ENCODE measurements at regions not wholly inside any gene's neighbourhood (a gene's known extent, or its start where the extent isn't known, plus 50 kb on each side); places are given as distances from the start of the nearest gene placed in this dataset.
"Not testable (repeated sequence)": the region's sequence is repeated elsewhere in the genome, so short reads cannot be mapped to it uniquely, and the experiment has no call there.

- ATAC-seq (ENCODE audit: low FRiP score) (no peak), DNase-seq (no peak)
- no peaks in the 10 kb centered on the region for H3K9me3 ChIP-seq (ENCODE audit: control insufficient read depth, low read length)
- no peaks in the 10 kb centered on the region for H3K27me3 ChIP-seq (ENCODE audit: control insufficient read depth in 1 of 2, insufficient read depth in 2 of 2, low read length in 1 of 2)
- intact Hi-C loops (cut with DNase I), result no loop called here
- H3K36me3 ChIP-seq (ENCODE audit: control insufficient read depth in 1 of 2, insufficient read depth in 2 of 2, low read length in 1 of 2), result no peaks in the 10 kb centered on the region
- no peak overlapping the region for H3K27ac ChIP-seq (ENCODE audit: low read depth in 1 of 2, low read length in 2 of 2)
- no peak overlapping the region for H3K4me3 ChIP-seq (ENCODE audit: low read length in 2 of 2)
- no peaks in the 10 kb centered on the region for H3K4me1 ChIP-seq (ENCODE audit: control insufficient read depth in 1 of 2, insufficient read depth in 2 of 2, low read length in 2 of 2)
Measured at GRCh38 chr14:51462706-51463105, 189.0 kb upstream of the FRMD6 start.

GRCh38 chr14:51463461-51463860 is 188.2 kb upstream of the FRMD6 start:
- H3K4me3 ChIP-seq (ENCODE audit: low read length in 2 of 2), result no peak overlapping the region
- ATAC-seq (ENCODE audit: low FRiP score), result no peak
- no peaks in the 10 kb centered on the region for H3K9me3 ChIP-seq (ENCODE audit: control insufficient read depth, low read length)
- no peak overlapping the region for H3K27ac ChIP-seq (ENCODE audit: low read depth in 1 of 2, low read length in 2 of 2)
- no peaks in the 10 kb centered on the region for H3K36me3 ChIP-seq (ENCODE audit: control insufficient read depth in 1 of 2, insufficient read depth in 2 of 2, low read length in 1 of 2)
- no peaks in the 10 kb centered on the region for H3K27me3 ChIP-seq (ENCODE audit: control insufficient read depth in 1 of 2, insufficient read depth in 2 of 2, low read length in 1 of 2)
- no peak for DNase-seq
- 95 to 98% methylated on average over 1 of the region's 1 CpG for WGBS, 2 donors
- intact Hi-C loops (cut with DNase I), result no loop called here
- H3K4me1 ChIP-seq (ENCODE audit: control insufficient read depth in 1 of 2, insufficient read depth in 2 of 2, low read length in 2 of 2), result no peaks in the 10 kb centered on the region

- intact Hi-C loops (cut with DNase I), result no loop called here
- DNase-seq, result no peak
- no peaks in the 10 kb centered on the region for H3K36me3 ChIP-seq (ENCODE audit: control insufficient read depth in 1 of 2, insufficient read depth in 2 of 2, low read length in 1 of 2)
Measured at GRCh38 chr14:51464411-51464810, 187.3 kb upstream of the FRMD6 start.

GRCh38 chr14:51465486-51465885 is 186.2 kb upstream of the FRMD6 start:
- ATAC-seq (ENCODE audit: low FRiP score) (no peak), DNase-seq (no peak)
- WGBS, 2 donors, result 91 to 95% methylated on average over 1 of the region's 1 CpG
- no peaks in the 10 kb centered on the region for H3K4me1 ChIP-seq (ENCODE audit: control insufficient read depth in 1 of 2, insufficient read depth in 2 of 2, low read length in 2 of 2)
- no peak overlapping the region for H3K4me3 ChIP-seq (ENCODE audit: low read length in 2 of 2)
- H3K9me3 ChIP-seq (ENCODE audit: control insufficient read depth, low read length), result no peaks in the 10 kb centered on the region
- intact Hi-C loops (cut with DNase I), result no loop called here
- H3K27ac ChIP-seq (ENCODE audit: low read depth in 1 of 2, low read length in 2 of 2), result no peak overlapping the region
- H3K36me3 ChIP-seq (ENCODE audit: control insufficient read depth in 1 of 2, insufficient read depth in 2 of 2, low read length in 1 of 2), result no peaks in the 10 kb centered on the region
- no peaks in the 10 kb centered on the region for H3K27me3 ChIP-seq (ENCODE audit: control insufficient read depth in 1 of 2, insufficient read depth in 2 of 2, low read length in 1 of 2)

More at GRCh38 chr14:51464411-51464810, 187.3 kb upstream of the FRMD6 start:
- ATAC-seq (ENCODE audit: low FRiP score), result no peak
- no peaks in the 10 kb centered on the region for H3K27me3 ChIP-seq (ENCODE audit: control insufficient read depth in 1 of 2, insufficient read depth in 2 of 2, low read length in 1 of 2)
- 89% methylated on average over 6 of the region's 6 CpGs for WGBS, 2 donors
- H3K4me1 ChIP-seq (ENCODE audit: control insufficient read depth in 1 of 2, insufficient read depth in 2 of 2, low read length in 2 of 2), result no peaks in the 10 kb centered on the region
- no peak overlapping the region for H3K4me3 ChIP-seq (ENCODE audit: low read length in 2 of 2)
- no peak overlapping the region for H3K27ac ChIP-seq (ENCODE audit: low read depth in 1 of 2, low read length in 2 of 2)
- H3K9me3 ChIP-seq (ENCODE audit: control insufficient read depth, low read length), result no peaks in the 10 kb centered on the region

GRCh38 chr14:51467392-51467791 is 184.3 kb upstream of the FRMD6 start:
- H3K4me1 ChIP-seq (ENCODE audit: control insufficient read depth in 1 of 2, insufficient read depth in 2 of 2, low read length in 2 of 2); ATAC-seq (ENCODE audit: low FRiP score); DNase-seq; H3K9me3 ChIP-seq (ENCODE audit: control insufficient read depth, low read length); intact Hi-C loops (cut with DNase I); H3K36me3 ChIP-seq (ENCODE audit: control insufficient read depth in 1 of 2, insufficient read depth in 2 of 2, low read length in 1 of 2); H3K27ac ChIP-seq (ENCODE audit: low read depth in 1 of 2, low read length in 2 of 2); H3K27me3 ChIP-seq (ENCODE audit: control insufficient read depth in 1 of 2, insufficient read depth in 2 of 2, low read length in 1 of 2); H3K4me3 ChIP-seq (ENCODE audit: low read length in 2 of 2): not testable (repeated sequence)
- 96 to 98% methylated on average over 15 to 23 of the region's 23 CpGs for WGBS, 2 donors

GRCh38 chr14:51468523-51468922 is 183.2 kb upstream of the FRMD6 start:
- Histone ChIP-seq H3K36me3 (ENCODE audit: control insufficient read depth in 1 of 2, insufficient read depth in 2 of 2, low read length in 1 of 2) (no peaks in the 10 kb centered on the region), H3K27ac (ENCODE audit: low read depth in 1 of 2, low read length in 2 of 2) (no peak overlapping the region), H3K9me3 (ENCODE audit: control insufficient read depth, low read length) (no peaks in the 10 kb centered on the region), H3K4me1 (ENCODE audit: control insufficient read depth in 1 of 2, insufficient read depth in 2 of 2, low read length in 2 of 2) (no peaks in the 10 kb centered on the region), H3K27me3 (ENCODE audit: control insufficient read depth in 1 of 2, insufficient read depth in 2 of 2, low read length in 1 of 2) (no peaks in the 10 kb centered on the region), H3K4me3 (ENCODE audit: low read length in 2 of 2) (no peak overlapping the region)
- DNase-seq, result no peak
- no peak for ATAC-seq (ENCODE audit: low FRiP score)
- intact Hi-C loops (cut with DNase I), result no loop called here
- 83 to 86% methylated on average over 3 of the region's 3 CpGs for WGBS, 2 donors

- H3K9me3 ChIP-seq (ENCODE audit: control insufficient read depth, low read length), result no peaks in the 10 kb centered on the region
- intact Hi-C loops (cut with DNase I), result no loop called here
- DNase-seq (no peak), ATAC-seq (ENCODE audit: low FRiP score) (no peak)
- H3K4me3 ChIP-seq (ENCODE audit: low read length in 2 of 2), result no peak overlapping the region
- H3K27me3 ChIP-seq (ENCODE audit: control insufficient read depth in 1 of 2, insufficient read depth in 2 of 2, low read length in 1 of 2), result no peaks in the 10 kb centered on the region
- WGBS, 2 donors, result 43 to 74% methylated on average over 2 of the region's 2 CpGs
- no peaks in the 10 kb centered on the region for H3K4me1 ChIP-seq (ENCODE audit: control insufficient read depth in 1 of 2, insufficient read depth in 2 of 2, low read length in 2 of 2)
- H3K36me3 ChIP-seq (ENCODE audit: control insufficient read depth in 1 of 2, insufficient read depth in 2 of 2, low read length in 1 of 2), result no peaks in the 10 kb centered on the region
- H3K27ac ChIP-seq (ENCODE audit: low read depth in 1 of 2, low read length in 2 of 2), result no peak overlapping the region
Measured at GRCh38 chr14:51472881-51473280, 178.8 kb upstream of the FRMD6 start.

- WGBS, 2 donors, result 96% methylated on average over 4 of the region's 4 CpGs
Measured at GRCh38 chr14:51473351-51473750, 178.4 kb upstream of the FRMD6 start.

GRCh38 chr14:51473808-51474565 is 177.7 kb upstream of the FRMD6 start:
- Histone ChIP-seq H3K4me1 (ENCODE audit: control insufficient read depth in 1 of 2, insufficient read depth in 2 of 2, low read length in 2 of 2) (no peaks in the 10 kb centered on the region), H3K4me3 (ENCODE audit: low read length in 2 of 2) (no peak overlapping the region), H3K27me3 (ENCODE audit: control insufficient read depth in 1 of 2, insufficient read depth in 2 of 2, low read length in 1 of 2) (no peaks in the 10 kb centered on the region), H3K36me3 (ENCODE audit: control insufficient read depth in 1 of 2, insufficient read depth in 2 of 2, low read length in 1 of 2) (no peaks in the 10 kb centered on the region), H3K9me3 (ENCODE audit: control insufficient read depth, low read length) (no peaks in the 10 kb centered on the region), H3K27ac (ENCODE audit: low read depth in 1 of 2, low read length in 2 of 2) (no peak overlapping the region)
- no peak for DNase-seq
- WGBS, 2 donors, result 92 to 95% methylated on average over 6 of the region's 6 CpGs
- no peak for ATAC-seq (ENCODE audit: low FRiP score)
- intact Hi-C loops (cut with DNase I), result no loop called here

More at GRCh38 chr14:51473351-51473750, 178.4 kb upstream of the FRMD6 start:
- Histone ChIP-seq H3K27ac (ENCODE audit: low read depth in 1 of 2, low read length in 2 of 2) (no peak overlapping the region), H3K9me3 (ENCODE audit: control insufficient read depth, low read length) (no peaks in the 10 kb centered on the region), H3K27me3 (ENCODE audit: control insufficient read depth in 1 of 2, insufficient read depth in 2 of 2, low read length in 1 of 2) (no peaks in the 10 kb centered on the region), H3K36me3 (ENCODE audit: control insufficient read depth in 1 of 2, insufficient read depth in 2 of 2, low read length in 1 of 2) (no peaks in the 10 kb centered on the region), H3K4me3 (ENCODE audit: low read length in 2 of 2) (no peak overlapping the region), H3K4me1 (ENCODE audit: control insufficient read depth in 1 of 2, insufficient read depth in 2 of 2, low read length in 2 of 2) (no peaks in the 10 kb centered on the region)
- no peak for DNase-seq
- intact Hi-C loops (cut with DNase I), result no loop called here
- ATAC-seq (ENCODE audit: low FRiP score), result no peak

Data from aorta (tissue), 5 donors.